ENCODE measurements at regions not wholly inside any gene's neighbourhood (a gene's known extent, or its start where the extent isn't known, plus 50 kb on each side); places are given as distances from the start of the nearest gene placed in this dataset.
"Not testable (repeated sequence)": the region's sequence is repeated elsewhere in the genome, so short reads cannot be mapped to it uniquely, and the experiment has no call there.

GRCh38 chr1:143862722-143863121, 109.1 kb downstream of the FAM72C start:
- not testable (repeated sequence) for H3K4me3 Mint-ChIP-seq; H3K9me3 Mint-ChIP-seq; H3K27ac Mint-ChIP-seq; DNase-seq; H3K4me1 Mint-ChIP-seq; H3K36me3 Mint-ChIP-seq; H3K27me3 Mint-ChIP-seq (ENCODE audit: low read depth in 3 of 3)

GRCh38 chr1:143861306-143861705, 110.5 kb downstream of the FAM72C start:
- not testable (repeated sequence) for DNase-seq; H3K36me3 Mint-ChIP-seq; H3K27me3 Mint-ChIP-seq (ENCODE audit: low read depth in 3 of 3); H3K9me3 Mint-ChIP-seq; H3K4me3 Mint-ChIP-seq; H3K4me1 Mint-ChIP-seq; H3K27ac Mint-ChIP-seq

GRCh38 chr1:143855867-143856266, 115.9 kb downstream of the FAM72C start:
- not testable (repeated sequence) for H3K36me3 Mint-ChIP-seq; H3K4me1 Mint-ChIP-seq; H3K27me3 Mint-ChIP-seq (ENCODE audit: low read depth in 3 of 3); H3K4me3 Mint-ChIP-seq; H3K27ac Mint-ChIP-seq; DNase-seq; H3K9me3 Mint-ChIP-seq

- H3K4me3 Mint-ChIP-seq; H3K36me3 Mint-ChIP-seq; H3K9me3 Mint-ChIP-seq; DNase-seq; H3K27ac Mint-ChIP-seq; H3K4me1 Mint-ChIP-seq; H3K27me3 Mint-ChIP-seq (ENCODE audit: low read depth in 3 of 3): not testable (repeated sequence)
Measured at GRCh38 chr1:143854069-143854468, 117.7 kb downstream of the FAM72C start.

GRCh38 chr1:143850637-143851036, 121.1 kb downstream of the FAM72C start:
- not testable (repeated sequence) for H3K4me3 Mint-ChIP-seq; H3K27me3 Mint-ChIP-seq (ENCODE audit: low read depth in 3 of 3); DNase-seq; H3K36me3 Mint-ChIP-seq; H3K4me1 Mint-ChIP-seq; H3K27ac Mint-ChIP-seq; H3K9me3 Mint-ChIP-seq

- not testable (repeated sequence) for H3K36me3 Mint-ChIP-seq; H3K9me3 Mint-ChIP-seq; H3K4me1 Mint-ChIP-seq; H3K27ac Mint-ChIP-seq; DNase-seq; H3K27me3 Mint-ChIP-seq (ENCODE audit: low read depth in 3 of 3); H3K4me3 Mint-ChIP-seq
Measured at GRCh38 chr1:143848859-143849258, 122.9 kb downstream of the FAM72C start.

GRCh38 chr1:143845193-143845592, 126.6 kb downstream of the FAM72C start:
- DNase-seq; H3K4me1 Mint-ChIP-seq; H3K27ac Mint-ChIP-seq; H3K9me3 Mint-ChIP-seq; H3K4me3 Mint-ChIP-seq; H3K36me3 Mint-ChIP-seq; H3K27me3 Mint-ChIP-seq (ENCODE audit: low read depth in 3 of 3): not testable (repeated sequence)

- not testable (repeated sequence) for H3K36me3 Mint-ChIP-seq; H3K4me1 Mint-ChIP-seq; H3K27ac Mint-ChIP-seq; DNase-seq; H3K4me3 Mint-ChIP-seq; H3K27me3 Mint-ChIP-seq (ENCODE audit: low read depth in 3 of 3); H3K9me3 Mint-ChIP-seq
Measured at GRCh38 chr1:143842058-143842457, 129.7 kb downstream of the FAM72C start.

GRCh38 chr1:143839182-143839581, 132.6 kb downstream of the FAM72C start:
- not testable (repeated sequence) for H3K36me3 Mint-ChIP-seq; H3K27ac Mint-ChIP-seq; H3K4me1 Mint-ChIP-seq; H3K9me3 Mint-ChIP-seq; H3K4me3 Mint-ChIP-seq; H3K27me3 Mint-ChIP-seq (ENCODE audit: low read depth in 3 of 3); DNase-seq

GRCh38 chr1:143838598-143838929, 133.2 kb downstream of the FAM72C start:
- H3K4me1 Mint-ChIP-seq, H3K4me3 Mint-ChIP-seq, DNase-seq: not testable (repeated sequence)

GRCh38 chr1:143837924-143838597, 133.7 kb downstream of the FAM72C start:
- H3K4me3 Mint-ChIP-seq; H3K4me1 Mint-ChIP-seq; H3K27me3 Mint-ChIP-seq (ENCODE audit: low read depth in 3 of 3); H3K27ac Mint-ChIP-seq; H3K9me3 Mint-ChIP-seq; DNase-seq; H3K36me3 Mint-ChIP-seq: not testable (repeated sequence)

More at GRCh38 chr1:143838598-143838929, 133.2 kb downstream of the FAM72C start:
- H3K27ac Mint-ChIP-seq; H3K36me3 Mint-ChIP-seq; H3K9me3 Mint-ChIP-seq; H3K27me3 Mint-ChIP-seq (ENCODE audit: low read depth in 3 of 3): not testable (repeated sequence)

GRCh38 chr1:143833376-143833775, 138.4 kb downstream of the FAM72C start:
- not testable (repeated sequence) for H3K27me3 Mint-ChIP-seq (ENCODE audit: low read depth in 3 of 3); H3K9me3 Mint-ChIP-seq; H3K27ac Mint-ChIP-seq; H3K36me3 Mint-ChIP-seq; H3K4me3 Mint-ChIP-seq; H3K4me1 Mint-ChIP-seq; DNase-seq

- not testable (repeated sequence) for H3K27ac Mint-ChIP-seq; H3K27me3 Mint-ChIP-seq (ENCODE audit: low read depth in 3 of 3); H3K36me3 Mint-ChIP-seq; H3K4me3 Mint-ChIP-seq; DNase-seq; H3K4me1 Mint-ChIP-seq; H3K9me3 Mint-ChIP-seq
Measured at GRCh38 chr1:143832379-143832716, 139.4 kb downstream of the FAM72C start.

- not testable (repeated sequence) for H3K36me3 Mint-ChIP-seq; H3K27me3 Mint-ChIP-seq (ENCODE audit: low read depth in 3 of 3); DNase-seq; H3K4me3 Mint-ChIP-seq; H3K27ac Mint-ChIP-seq; H3K9me3 Mint-ChIP-seq; H3K4me1 Mint-ChIP-seq
Measured at GRCh38 chr1:143831479-143832378, 140.1 kb downstream of the FAM72C start.

GRCh38 chr1:143826162-143826561, 145.6 kb downstream of the FAM72C start:
- H3K4me3 Mint-ChIP-seq; H3K4me1 Mint-ChIP-seq; H3K36me3 Mint-ChIP-seq; DNase-seq; H3K9me3 Mint-ChIP-seq; H3K27ac Mint-ChIP-seq; H3K27me3 Mint-ChIP-seq (ENCODE audit: low read depth in 3 of 3): not testable (repeated sequence)

All from immature natural killer cell (primary cell).